ENCODE measurements at regions not wholly inside any gene's neighbourhood (a gene's known extent, or its start where the extent isn't known, plus 50 kb on each side); places are given as distances from the start of the nearest gene placed in this dataset.

DNA sequence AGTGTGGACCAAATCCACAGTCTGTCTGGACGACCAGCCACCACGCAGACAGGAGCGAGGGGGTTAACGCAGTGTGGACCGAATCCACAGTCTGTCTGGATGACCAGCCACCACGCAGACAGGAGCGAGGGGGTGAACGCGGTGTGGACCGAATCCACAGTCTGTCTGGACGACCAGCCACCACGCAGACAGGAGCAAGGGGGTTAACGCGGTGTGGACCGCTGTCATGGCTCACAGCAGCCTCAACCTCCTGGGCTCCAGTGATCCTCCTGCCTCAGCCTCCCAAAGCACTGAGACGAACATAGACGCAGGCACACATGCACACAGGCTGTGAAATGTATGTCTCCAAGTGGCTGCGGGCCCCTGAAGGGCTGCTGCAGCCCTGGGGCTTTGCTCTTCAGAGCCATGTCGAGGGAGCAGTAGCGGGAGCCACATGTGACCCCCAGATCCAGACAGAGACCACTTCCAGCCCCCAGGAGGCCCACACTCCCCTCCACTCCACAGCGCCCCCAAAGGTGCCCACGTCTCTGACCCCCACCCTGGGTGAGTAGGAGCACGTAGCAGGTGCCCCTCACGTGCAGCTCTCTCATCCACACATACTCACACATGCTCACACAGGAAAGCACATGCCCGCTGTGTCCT lies 98.1 kb downstream of the YTHDF1 start:
- no peak for DNase-seq (ENCODE audit: low read depth, low spot score)

DNA sequence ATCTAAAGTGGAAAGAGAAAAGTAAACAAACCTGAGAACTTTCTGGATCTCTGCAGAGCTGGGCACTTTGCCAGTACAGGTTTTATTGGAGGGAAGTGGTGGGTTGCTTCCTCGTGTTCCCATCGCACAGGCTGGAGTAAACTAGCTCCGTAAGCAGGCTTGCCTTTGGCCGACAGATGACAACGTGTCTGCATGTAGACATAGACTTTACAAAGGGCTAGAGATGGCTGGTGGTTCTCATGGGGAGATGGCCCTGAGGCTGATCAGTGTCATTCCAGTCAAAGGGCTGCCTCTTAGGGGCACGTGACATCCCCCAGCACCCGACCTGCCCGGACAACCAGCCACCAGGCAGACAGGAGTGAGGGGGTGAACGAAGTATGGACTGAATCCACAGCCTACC lies 98.8 kb downstream of the YTHDF1 start:
- no peak for DNase-seq (ENCODE audit: low read depth, low spot score)
- no peak overlapping the region for H3K27ac ChIP-seq

More for the DNA sequence above, 98.1 kb downstream of the YTHDF1 start:
- no peak overlapping the region for H3K27ac ChIP-seq

DNA sequence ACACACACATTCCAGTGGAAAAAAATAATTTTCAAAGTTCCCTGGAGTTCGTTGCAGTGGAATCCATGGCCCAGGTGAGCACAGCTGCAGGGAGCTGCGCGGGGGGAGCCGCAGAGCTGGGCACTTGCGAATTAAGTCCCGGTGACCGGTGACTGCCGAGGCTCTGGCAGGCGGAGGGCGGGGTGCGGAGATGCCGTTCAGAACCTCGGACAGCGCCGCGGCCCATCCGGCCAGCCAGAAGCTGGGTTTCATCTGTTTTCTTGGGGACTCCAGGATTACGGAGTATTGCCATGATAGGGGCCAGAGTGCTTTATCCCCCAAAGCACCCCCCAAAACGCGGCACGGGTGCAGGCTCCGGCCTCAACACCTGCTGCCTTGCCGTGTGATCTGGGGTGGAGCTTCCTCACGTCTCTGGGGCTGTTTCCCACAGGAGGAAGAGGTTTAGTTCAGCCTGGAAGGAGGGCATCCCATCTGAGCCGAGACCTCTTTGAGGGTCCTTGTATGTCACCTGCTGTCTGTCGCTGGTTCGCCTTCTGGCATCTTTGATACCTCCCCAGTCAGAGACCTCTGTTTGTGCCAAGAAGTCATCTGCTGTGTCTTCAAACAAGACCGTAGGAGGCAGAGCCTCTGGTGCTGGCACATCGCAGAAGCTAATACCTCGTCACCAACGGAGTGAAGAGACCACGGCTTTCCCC lies 99.4 kb downstream of the YTHDF1 start:
- H3K27ac ChIP-seq = no peak overlapping the region
- DNase-seq (ENCODE audit: low read depth, low spot score) = no peak

DNA sequence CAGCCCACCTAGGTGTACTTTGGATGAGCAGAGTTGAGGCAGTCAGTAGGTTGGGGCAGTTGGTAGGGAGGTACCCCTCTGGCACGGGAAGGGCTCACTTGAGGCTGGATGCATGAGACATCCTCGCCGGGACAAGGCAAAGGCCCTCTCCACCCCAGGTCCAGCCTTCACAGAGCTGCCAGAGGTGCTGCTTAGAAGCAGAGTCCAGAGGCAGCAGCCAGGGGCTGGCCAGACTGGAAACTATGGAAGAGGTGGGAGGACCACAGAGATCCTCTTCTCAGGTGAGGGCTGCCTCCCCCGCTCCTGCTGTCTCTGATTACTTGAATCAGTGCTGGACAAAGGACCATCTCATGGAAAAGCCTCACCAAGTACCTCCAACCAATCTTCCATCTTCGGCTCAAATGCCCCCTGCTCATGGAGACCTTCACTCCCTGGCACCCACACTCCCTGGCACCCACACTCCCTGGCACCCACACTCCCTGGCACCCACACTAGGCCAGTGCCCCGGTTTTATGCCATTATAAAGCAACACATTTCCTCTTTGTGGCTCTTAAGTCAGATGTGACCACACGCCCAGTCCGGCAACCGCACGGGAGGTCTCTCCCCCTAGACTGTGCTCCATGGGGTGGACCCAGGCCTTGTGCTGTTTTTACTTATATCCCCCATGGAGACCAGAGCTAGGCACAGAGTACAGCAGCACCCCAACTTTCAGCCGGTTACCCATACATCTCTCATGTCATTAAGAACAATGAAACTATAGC lies 100.1 kb downstream of the YTHDF1 start:
- no peak overlapping the region for H3K27ac ChIP-seq
- DNase-seq (ENCODE audit: low read depth, low spot score) = no peak

DNA sequence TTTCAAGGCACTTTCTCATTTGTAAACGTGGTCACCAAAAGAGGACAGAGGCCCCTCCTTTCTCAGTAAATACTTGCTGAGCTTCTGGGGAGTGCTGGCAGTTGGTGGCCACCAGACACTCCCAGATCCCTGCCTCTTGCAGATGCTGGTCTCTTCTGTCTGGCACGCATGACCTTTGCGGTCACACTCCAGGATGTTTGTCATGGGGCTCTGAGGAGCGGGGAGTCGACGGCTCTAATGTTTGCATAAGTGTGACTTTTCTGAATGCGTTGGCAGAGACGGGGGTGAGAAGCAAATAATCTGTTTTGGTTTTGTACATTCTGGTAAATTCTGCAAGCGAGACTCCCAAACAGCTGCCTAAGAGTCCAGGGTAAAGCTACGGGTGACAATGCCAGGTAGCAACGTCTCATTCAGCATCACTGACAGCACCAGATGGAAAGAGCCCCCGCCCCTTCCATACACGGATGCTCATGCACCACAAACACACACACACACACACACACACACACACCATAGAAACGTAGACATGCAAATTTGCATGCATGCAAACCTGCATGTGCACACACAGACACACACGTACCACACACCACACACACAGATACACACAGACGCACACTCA lies 101.1 kb downstream of the YTHDF1 start:
- H3K27ac ChIP-seq = no peak overlapping the region
- no peak for DNase-seq (ENCODE audit: low read depth, low spot score)

DNA sequence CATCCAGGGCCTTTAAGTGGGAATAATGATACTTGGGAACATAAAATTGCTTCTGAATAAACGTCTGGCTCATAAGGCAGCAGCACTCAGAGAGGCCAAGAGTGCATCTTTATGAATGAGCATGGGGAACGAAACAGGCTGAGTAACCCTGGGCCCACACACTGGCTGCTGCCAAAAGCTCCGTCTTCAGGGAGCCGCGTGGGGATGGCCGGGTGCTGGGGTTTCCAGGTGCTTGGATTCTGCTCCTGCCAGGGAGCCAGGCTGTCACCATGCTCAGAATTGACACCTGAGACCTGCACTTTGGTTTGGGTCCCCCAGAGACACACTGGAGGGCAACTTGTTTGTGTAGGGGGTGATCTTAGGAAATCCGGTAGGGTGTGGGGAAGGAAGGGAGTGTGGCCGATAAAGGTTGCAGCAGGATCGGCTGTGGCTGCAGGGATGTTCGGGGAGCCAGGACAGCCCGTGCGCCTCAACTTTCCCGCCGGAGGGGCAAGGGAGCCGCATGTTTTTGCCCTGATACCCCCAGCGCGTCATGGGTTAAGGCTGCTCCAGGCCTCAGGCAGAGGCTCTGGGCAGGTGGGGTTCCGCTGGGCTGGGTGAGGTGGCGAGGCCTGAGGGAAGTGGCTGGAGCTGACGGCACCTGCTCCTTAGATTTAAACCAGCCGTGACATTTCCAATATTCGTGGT lies 101.8 kb downstream of the YTHDF1 start:
- no peak overlapping the region for H3K27ac ChIP-seq
- DNase-seq (ENCODE audit: low read depth, low spot score) = no peak

DNA sequence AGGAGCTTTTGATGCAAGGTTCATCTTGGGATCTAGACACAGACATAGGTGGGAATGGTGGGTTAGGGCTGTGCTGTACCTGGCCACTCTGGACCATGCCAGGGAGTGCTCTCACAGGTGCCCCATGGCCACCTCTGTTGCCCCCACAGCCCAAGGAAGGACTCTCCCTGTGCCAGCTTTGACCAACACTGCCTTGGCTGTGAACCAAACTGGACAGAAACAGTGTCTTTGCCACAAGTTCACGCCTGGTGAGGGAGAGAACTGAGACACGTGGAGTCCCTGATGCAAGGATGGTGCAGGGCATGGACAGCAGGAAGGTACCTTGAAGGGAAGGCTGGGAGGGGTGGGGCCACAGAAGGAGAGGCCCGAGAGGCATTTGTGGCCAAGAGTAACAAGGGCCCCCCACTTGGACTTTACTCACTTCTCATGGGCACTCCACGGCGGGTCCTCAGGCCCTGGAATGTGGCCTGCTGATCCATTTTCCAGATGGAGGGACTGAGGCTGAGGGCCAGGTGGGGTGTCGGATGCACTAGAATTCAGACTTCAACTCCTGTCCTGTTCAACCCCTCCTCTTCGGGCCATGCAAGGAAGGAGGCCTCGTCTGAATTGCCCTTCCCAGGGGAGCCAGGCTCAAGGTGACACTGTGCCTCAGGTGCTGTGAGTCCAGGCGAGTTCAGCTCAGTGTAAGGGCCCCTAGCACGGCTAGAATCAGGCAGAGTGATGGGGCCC lies 103.3 kb downstream of the YTHDF1 start:
- no peak overlapping the region for H3K27ac ChIP-seq
- DNase-seq (ENCODE audit: low read depth, low spot score) = no peak

DNA sequence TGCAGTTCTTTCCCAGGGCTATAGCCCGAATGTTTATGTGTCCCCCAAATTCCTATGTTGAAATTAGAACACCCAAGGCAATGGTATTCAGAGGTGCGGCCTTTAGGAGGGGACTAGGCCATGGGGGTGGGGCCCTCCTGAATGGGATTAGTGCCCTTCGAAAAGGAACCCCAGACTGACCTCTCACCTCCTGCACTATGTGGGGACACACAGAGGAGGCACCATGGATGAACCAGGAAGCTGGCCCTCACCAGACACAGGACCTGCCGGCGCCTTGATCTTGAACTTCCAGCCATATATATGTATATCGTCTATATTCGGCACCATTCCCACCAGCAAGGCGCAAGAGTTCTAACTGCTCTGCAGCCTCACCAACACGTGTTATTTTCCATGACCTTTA lies 101.5 kb upstream of the BHLHE23 start:
- H3K27ac ChIP-seq = no peak overlapping the region
- DNase-seq (ENCODE audit: low read depth, low spot score) = no peak

DNA sequence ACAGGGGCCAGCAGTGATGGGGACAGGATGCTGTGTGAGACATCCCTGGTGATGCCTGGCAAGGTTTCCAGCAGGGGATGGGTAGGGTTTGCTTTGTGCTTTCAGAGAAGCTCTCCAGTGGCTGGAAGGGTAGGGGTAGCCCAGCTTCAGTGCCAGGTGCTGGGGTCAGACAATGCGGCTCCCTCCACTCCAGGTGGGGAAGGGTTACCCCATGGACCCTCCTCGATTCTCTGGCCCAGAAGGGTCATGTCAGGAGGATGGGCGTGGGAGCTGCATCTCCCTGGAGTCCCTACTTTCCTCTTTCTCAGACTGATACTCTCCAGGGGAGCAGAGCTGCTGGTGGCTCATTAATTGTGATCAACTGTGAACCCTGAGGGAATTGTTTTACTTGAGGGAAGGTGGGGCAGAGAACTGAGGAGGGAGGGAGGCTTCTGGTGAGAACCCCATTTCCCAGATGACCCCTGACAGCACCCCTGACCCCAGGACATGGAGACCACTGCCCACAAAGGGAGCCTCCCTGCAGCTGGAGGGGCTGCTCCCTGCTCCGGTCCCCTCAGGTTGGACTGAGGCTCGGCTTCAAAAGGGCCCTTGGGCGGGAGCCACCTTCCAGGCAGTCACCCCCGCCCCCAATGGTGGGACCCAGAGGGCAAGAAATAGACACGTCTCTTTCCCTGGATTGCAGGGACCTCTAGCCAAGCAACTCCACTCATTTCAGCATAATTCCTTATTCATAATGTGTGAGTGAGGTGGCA lies 100.9 kb upstream of the BHLHE23 start:
- DNase-seq (ENCODE audit: low read depth, low spot score) = no peak
- H3K27ac ChIP-seq = no peak overlapping the region

DNA sequence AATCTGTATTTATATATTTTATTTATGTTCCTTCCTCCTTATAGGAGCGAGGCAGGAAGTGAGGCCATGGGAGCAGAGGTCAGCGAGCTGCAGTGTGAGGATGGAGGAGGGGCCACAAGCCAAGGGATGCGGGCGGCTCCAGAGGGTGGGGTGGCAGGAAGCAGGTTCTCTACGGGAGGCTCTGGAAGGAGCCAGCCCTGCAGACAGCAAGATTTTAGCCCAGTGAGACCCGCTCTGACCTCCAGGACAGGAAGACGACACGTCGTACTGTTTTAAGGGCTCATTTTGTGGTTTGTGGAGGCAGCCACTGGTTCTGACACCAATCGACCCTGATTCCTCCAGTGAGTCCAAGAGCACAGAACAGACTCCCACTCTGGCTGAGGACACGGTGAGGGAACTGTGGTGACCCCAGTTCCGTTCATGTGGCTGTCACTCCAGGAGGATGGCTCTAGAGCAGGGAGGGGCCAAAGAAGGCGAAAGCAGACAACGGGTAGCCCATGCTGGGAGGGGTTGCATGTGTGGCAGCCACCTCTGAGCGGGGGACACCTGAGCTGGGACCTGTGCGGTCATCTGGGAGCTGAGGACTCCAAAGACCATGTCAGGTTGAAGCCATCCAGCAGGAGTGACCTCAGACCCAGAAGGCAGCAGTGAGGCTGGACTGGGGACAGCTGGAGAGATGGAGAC lies 100.1 kb upstream of the BHLHE23 start:
- no peak for DNase-seq (ENCODE audit: low read depth, low spot score)

DNA sequence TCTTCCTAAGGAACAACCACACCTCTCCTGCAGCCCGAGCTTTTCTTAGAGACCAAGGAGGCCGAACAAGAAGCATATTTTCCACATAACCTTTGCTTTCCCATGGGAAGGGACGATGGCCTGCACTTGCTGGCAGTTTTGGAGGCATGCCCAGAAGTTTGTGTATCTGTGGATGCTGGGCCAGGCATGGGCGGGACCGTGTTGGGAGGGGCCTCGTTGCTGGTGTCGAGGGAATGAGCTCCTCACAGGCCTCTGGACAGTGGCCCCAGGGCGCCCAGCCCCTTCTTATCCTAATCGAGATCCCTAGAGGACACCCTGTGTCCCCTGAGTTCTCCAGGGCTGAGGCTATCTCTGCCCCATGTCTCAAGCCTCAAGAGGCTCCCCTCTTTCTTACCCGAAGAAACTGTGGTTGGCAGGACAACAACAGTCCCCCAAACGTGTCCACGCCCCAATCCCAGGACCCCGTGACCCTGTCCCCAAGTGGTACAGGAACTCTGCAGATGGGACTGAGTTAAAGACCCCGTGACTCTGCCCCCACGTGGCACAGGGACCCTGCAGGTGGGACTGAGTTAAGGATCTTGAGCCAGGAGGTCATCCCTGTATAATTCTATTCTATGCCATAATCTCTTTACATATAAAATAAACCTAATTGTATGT lies 99.5 kb upstream of the BHLHE23 start:
- DNase-seq (ENCODE audit: low read depth, low spot score) = no peak
- H3K27ac ChIP-seq = no peak overlapping the region

More for the DNA sequence above, 100.1 kb upstream of the BHLHE23 start:
- H3K27ac ChIP-seq = no peak overlapping the region

DNA sequence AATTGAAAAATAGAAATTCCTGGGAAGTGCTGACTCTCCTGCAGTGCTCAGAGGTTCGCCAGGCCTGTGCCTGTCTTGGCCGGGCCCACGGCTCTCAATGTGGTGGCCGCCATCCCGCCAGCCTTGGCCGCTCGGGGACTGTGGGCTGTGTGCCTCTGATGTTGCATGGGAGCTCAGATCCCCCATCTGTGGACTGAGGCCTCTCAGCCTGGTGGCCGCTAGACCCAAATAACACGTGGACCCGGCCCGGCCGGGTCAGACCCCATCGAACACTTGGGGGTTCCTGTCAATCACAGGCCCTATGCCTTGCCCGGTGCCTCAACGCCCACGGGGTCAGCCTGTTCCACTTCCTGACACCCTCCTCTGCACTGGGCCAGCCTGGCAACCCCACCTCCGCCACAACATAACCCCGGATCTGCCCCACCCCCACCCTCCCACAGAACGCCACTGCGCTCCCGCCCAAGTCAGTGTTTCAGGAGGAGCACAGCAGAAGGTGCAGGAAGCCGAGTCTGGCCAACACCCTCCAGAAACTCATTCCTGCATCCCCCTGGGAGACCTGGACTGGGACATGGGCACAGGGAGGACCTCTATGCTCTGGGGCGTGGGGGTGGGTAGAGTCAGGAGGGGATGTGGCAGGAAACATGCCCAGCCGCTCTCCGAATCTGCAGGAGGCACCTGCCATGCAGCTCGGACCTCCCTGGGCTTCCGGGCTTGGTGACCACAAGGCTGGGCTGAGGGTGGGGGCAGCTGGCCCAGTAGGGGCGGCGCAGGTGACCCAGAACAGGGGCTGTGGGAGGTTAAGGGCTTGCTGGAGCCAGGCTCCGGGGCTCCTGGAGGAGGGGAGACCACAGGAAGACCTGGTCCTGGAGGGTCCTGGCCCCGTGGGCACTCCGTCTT lies 98.7 kb upstream of the BHLHE23 start:
- H3K27ac ChIP-seq = no peak overlapping the region
- no peak for DNase-seq (ENCODE audit: low read depth, low spot score)

DNA sequence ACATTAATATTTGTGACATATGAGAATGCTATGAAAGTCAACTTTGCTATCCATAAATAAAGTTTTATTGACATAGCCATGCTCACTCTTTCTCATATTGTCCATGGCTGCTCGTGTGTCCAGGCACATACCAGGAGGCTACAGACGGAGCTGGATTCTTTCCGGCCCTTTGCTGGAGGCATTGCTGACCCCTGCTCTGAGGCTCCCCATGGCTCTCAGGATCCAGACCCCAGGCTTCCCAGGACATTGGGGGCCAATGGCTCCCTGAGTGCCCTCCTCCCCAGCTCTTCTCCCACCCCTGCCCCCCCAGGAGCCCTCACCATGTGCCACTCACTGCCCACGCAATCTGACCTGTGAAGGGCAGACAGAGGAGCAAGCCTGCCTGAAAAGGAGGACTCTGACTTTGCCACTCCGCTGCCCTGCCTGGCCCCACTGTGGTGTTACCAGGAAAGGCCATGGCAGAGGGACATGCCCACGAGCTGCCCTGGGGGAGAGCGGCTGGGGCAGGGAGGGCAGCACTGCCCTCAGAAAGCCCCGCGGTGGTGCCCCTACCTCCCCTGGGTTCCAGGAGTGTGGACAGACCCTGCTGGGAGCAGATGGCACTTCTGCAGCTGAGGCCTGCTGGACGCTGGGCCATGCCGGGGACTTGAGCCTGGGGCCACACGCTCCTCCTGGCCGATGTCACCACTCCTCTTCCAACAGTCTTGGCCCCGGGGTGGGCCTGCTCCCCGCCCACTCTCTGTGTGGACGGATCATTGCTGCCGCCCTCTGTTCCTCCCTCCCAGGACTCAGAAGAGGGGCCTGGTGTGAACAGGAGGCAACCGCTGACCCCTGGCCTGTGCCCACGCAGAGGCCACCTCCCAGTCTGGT lies 97.8 kb upstream of the BHLHE23 start:
- DNase-seq (ENCODE audit: low read depth, low spot score) = no peak
- H3K27ac ChIP-seq = no peak overlapping the region

DNA sequence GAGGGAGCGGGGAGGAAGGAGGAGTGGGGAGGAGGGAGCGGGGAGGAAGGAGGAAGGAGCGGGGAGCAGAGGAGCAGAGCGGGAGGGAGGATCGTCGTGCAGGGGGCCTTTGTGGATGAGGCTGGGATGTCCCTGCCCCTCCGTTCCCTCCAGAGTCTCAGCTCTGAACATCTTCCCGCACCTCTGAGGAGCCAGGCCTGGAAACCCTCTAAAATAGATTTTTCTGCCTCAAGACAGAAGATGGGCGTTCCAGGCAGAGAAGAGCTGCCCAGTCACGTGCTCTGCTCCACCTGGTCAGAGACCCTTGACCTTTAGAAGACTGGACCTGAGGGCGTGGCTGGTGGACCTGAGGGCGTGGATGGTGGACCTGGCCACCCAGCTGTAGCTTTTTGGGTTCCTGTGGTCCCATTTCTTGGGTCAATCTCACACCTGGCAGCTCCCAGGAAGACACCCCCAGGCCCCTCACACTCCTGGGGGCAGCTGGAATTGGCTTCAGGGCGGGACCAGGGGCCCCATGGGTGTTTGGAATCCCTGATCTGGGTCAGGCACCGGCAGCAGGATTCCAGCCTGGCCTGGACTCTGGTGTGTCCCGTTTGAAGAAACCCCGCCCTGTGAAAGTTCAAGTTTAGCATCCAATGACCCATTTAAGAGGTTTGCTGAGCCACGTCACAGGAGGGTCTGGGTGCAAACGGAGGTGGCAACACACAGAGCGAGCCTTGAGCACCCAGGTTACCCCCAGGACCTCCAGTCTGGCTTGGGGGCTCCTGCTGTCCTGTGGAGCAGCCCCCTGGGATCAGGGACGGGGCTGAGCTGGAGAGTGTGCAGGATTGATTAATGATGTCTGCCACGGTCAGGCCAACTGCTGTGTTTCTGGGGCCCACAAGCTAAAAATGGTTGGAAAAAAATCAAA lies 96.9 kb upstream of the BHLHE23 start:
- DNase-seq (ENCODE audit: low read depth, low spot score) = no peak
- no peak overlapping the region for H3K27ac ChIP-seq

DNA sequence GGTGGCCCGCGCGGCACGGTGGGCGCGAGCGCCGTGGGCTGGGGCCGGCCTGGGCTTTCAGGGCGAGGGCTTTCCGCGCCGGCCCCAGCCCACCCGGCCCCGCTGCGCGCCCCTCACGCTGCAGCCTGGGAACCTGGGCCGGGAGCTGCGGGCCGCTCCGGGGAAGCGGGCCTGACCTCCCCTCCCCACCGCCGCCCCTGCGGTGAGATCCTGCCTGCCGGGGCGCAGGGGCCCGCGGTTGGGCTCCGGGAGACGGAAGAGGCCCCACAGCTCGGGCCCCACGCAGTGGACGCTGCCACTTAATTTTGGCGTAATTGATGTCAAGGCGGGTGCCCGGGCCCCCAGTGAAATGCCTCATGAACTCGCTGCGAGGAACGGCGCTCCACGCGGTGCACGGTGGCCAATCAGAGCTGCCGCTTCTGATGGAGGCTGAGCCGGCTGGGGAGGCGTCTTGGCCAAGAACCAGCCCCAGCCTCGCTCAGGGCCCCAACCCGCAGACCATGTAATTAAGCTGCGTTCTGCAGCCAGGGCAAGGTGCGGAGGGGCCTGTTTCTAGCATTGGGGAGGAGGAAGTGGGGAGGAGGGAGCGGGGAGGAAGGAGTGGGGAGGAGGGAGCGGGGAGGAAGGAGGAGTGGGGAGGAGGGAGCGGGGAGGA lies 96.1 kb upstream of the BHLHE23 start:
- H3K27ac ChIP-seq = no peak overlapping the region
- DNase-seq (ENCODE audit: low read depth, low spot score) = no peak
